Posterior cingulate gyrus (tissue), 11 donors: ENCODE measurements at regions not wholly inside any gene's neighbourhood (a gene's known extent, or its start where the extent isn't known, plus 50 kb on each side); places are given as distances from the start of the nearest gene placed in this dataset.
"Not testable (repeated sequence)": the region's sequence is repeated elsewhere in the genome, so short reads cannot be mapped to it uniquely, and the experiment has no call there.

Source experiments
- DNase-seq, 10 donors: peaks; one replicate each; pipeline versions ENCODE4 v3.0.0 to v3.0.0-alpha.2; 2020 to 2021; ENCODE audit warnings: mixed read lengths in 3 of 10
- intact Hi-C: fragments of 100-400 bp; cut with DNase I; formaldehyde crosslinking; loops from one replicate; pipeline ENCODE4 v1.15.1; 2023

GRCh38 chr7:104074529-104074928 is 85.1 kb upstream of the RELN start:
- intact Hi-C loops = no loop called here
- no peak for DNase-seq

GRCh38 chr7:104071641-104072040 is 82.2 kb upstream of the RELN start:
- peak in 2 of 10 donors; percentile 79 to 81 for DNase-seq
- intact Hi-C loops = not testable (repeated sequence)

- DNase-seq = no peak
- intact Hi-C loops = no loop called here
These were observed 76.0 kb upstream of the RELN start for GRCh38 chr7:104065491-104065890.

- intact Hi-C loops = no loop called here
- no peak for DNase-seq
These were observed 75.5 kb upstream of the RELN start for GRCh38 chr7:104064969-104065387.

DNA sequence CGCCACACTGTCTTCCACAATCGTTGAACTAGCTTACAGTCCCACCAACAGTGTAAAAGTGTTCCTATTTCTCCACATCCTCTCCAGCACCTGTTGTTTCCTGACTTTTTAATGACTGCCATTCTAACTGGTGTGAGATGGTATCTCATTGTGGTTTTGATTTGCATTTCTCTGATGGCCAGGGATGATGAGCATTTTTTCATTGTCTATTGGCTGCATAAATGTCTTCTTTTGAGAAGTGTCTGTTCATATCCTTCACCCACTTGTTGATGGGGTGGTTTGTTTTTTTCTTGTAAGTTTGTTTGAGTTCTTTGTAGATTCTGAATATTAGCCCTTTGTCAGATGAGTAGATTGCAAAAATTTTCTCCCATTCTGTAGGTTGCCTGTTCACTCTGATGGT is 74.3 kb upstream of the RELN start:
- intact Hi-C loops, DNase-seq: not testable (repeated sequence)

DNA sequence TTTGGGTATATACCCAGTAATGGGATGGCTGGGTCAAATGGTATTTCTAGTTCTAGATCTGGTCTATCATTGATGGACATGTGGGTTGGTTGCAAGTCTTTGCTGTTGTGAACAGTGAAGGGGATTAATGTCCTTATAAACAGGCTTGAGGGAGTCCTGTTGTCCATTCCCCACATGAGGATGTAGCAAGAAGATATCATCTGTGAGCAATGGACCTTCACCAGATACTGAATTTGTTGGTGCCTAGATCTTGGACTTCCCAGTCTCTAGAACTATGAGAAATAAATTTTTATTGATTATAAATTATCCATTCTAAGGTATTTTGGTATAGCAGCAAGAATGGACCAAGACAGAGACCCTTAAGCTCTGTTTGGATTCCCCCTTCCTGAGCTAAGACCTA is 72.2 kb upstream of the RELN start:
- DNase-seq = no peak
- intact Hi-C loops = no loop called here

DNA sequence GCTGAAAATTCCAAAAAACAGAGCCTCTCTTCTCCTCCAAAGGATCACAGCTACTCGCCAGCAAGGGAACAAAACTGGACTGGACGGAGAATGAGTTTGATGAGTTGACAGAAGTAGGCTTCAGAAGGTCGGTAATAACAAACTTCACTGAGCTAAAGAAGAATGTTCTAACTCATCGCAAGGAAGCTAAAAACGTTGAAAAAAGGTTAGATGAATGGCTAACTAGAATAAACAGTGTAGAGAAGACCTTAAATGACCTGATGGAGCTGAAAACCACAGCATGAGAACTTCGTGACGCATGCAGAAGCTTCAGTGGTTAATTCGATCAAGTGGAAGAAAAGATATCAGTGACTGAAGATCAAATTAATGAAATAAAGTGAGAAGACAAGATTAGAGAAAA is 70.4 kb upstream of the RELN start:
- intact Hi-C loops, DNase-seq: not testable (repeated sequence)

GRCh38 chr7:104059103-104059502 is 69.6 kb upstream of the RELN start:
- DNase-seq = peak in 1 of 10 donors; percentile 29
- intact Hi-C loops = no loop called here

GRCh38 chr7:104054362-104054761 is 64.9 kb upstream of the RELN start:
- no peak for DNase-seq
- intact Hi-C loops = no loop called here

- intact Hi-C loops = no loop called here
- no peak for DNase-seq
These were observed 63.5 kb upstream of the RELN start for GRCh38 chr7:104052979-104053378.

DNA sequence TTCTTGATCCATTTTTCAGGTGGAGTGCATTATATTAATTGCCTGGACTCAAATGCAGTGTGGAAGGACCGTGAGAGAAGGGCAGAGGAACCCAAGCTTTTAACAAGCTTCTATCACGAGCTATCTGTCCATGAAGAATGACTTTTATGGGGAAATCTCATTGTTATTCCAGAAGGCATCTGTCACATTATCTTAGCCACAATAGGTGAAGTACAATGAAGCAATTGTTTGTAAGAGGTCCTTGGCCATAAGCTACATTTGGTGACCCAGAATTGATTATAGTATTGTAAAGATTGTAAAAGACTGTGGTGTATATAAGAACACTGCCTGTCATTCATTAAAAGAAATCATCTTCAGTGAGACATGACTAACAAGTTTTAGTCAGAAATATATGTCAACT is 58.6 kb upstream of the RELN start:
- no peak for DNase-seq
- intact Hi-C loops = no loop called here

GRCh38 chr7:104045183-104045582 is 55.7 kb upstream of the RELN start:
- no peak for DNase-seq
- intact Hi-C loops = no loop called here

- intact Hi-C loops = no loop called here
- DNase-seq = no peak
These were observed 51.2 kb upstream of the RELN start for GRCh38 chr7:104040666-104041065.

- intact Hi-C loops = no loop called here
- DNase-seq = no peak
These were observed 49.9 kb upstream of the RELN start for GRCh38 chr7:104039363-104039762.
